Mammary epithelial cell (primary cell): ENCODE measurements at regions not wholly inside any gene's neighbourhood (a gene's known extent, or its start where the extent isn't known, plus 50 kb on each side); places are given as distances from the start of the nearest gene placed in this dataset.

Experiments used
- CTCF ChIP-seq, 2 donors: IDR thresholded peaks in 1 of 2; conservative IDR thresholded peaks in 1 of 2; 2 replicates each; pipeline ENCODE4 v1.5.1; 2011 to 2012; ENCODE audit warnings: inconsistent platforms in 2 of 2, low read length in 2 of 2, mild to moderate bottlenecking in 2 of 2, control low read depth in 1 of 2, low read depth in 1 of 2; ENCODE audit not compliant: insufficient read depth in 1 of 2; ENCODE audit errors: extremely low read depth in 1 of 2
- EZH2 ChIP-seq: IDR thresholded peaks from 2 replicates; pipeline ENCODE4 v1.6.1; 2012; ENCODE audit warnings: low read length, inconsistent platforms, borderline replicate concordance

DNA sequence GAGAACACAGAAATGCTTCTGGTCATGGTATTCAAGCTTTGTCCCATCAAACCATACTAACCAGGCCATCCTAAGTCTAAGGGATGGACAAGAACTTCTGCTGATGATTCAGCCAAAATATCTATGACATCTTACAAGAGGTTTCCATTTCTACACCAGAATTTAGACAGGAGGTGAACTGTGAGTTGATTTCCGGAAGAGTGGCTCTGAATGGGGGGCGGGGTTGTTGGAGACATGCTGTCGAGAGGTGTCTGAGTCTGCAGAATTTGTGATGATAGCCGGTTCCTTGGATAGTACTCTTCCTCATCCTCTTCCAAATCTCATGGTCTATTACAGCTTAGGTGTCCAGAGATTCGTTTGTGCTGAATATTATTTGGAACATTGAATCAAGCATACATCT, 408.7 kb upstream of the TCF4 start:
- TF ChIP-seq EZH2 (no peak), CTCF (conservative IDR thresholded peaks at IDR 0.05 in 1 of 2, IDR thresholded peaks at IDR 0.05 in 1 of 2; ENCODE audit: extremely low read depth in 1 of 2, insufficient read depth in 1 of 2, low read depth in 1 of 2, low read length in 2 of 2) (no peak)
